LHCN-M2 (cell line): ENCODE measurements at regions not wholly inside any gene's neighbourhood (a gene's known extent, or its start where the extent isn't known, plus 50 kb on each side); places are given as distances from the start of the nearest gene placed in this dataset.

Experiments
- DNase-seq: peaks from one replicate; pipeline ENCODE4 v3.0.0-alpha.2; 2012; ENCODE audit warnings: low read depth

GRCh38 chr13:27673911-27674310 is 52.2 kb downstream of the POLR1D start:
- no peak for DNase-seq

- peak; percentile 16 for DNase-seq
Observed at GRCh38 chr13:27678306-27679040, 56.8 kb downstream of the POLR1D start.

GRCh38 chr13:27679396-27679795 is 57.7 kb downstream of the POLR1D start:
- DNase-seq: no peak

GRCh38 chr13:27679896-27680295 is 58.2 kb downstream of the POLR1D start:
- DNase-seq: no peak

- no peak for DNase-seq
Observed at GRCh38 chr13:27680465-27680864, 58.8 kb downstream of the POLR1D start.

GRCh38 chr13:27691207-27691606 is 69.5 kb downstream of the POLR1D start:
- DNase-seq: no peak

- no peak for DNase-seq
Observed at GRCh38 chr13:27696731-27697130, 75.0 kb downstream of the POLR1D start.

GRCh38 chr13:27699952-27700351 is 78.3 kb downstream of the POLR1D start:
- DNase-seq: no peak

GRCh38 chr13:27704681-27705080 is 83.0 kb downstream of the POLR1D start:
- no peak for DNase-seq

GRCh38 chr13:27708325-27708724 is 84.0 kb upstream of the GSX1 start:
- peak; percentile 21 for DNase-seq

GRCh38 chr13:27709779-27710178 is 82.5 kb upstream of the GSX1 start:
- DNase-seq: no peak

- DNase-seq: peak; percentile 14
Observed at GRCh38 chr13:27712421-27712820, 79.9 kb upstream of the GSX1 start.

GRCh38 chr13:27713767-27714166 is 78.5 kb upstream of the GSX1 start:
- DNase-seq: no peak

GRCh38 chr13:27721681-27722080 is 70.6 kb upstream of the GSX1 start:
- DNase-seq: no peak

- peak; percentile 29 for DNase-seq
Observed at GRCh38 chr13:27728271-27728670, 64.0 kb upstream of the GSX1 start.

GRCh38 chr13:27730191-27730590 is 62.1 kb upstream of the GSX1 start:
- DNase-seq: no peak
